GM12873 (cell line): ENCODE measurements at regions not wholly inside any gene's neighbourhood (a gene's known extent, or its start where the extent isn't known, plus 50 kb on each side); places are given as distances from the start of the nearest gene placed in this dataset.

Experiments
- CTCF ChIP-seq: IDR thresholded peaks from 2 replicates; pipeline ENCODE4 v1.5.1; 2012; ENCODE audit warnings: low read depth, mild to moderate bottlenecking, moderate library complexity, low read length, control low read depth; ENCODE audit not compliant: insufficient read depth; ENCODE audit errors: missing control alignments

DNA sequence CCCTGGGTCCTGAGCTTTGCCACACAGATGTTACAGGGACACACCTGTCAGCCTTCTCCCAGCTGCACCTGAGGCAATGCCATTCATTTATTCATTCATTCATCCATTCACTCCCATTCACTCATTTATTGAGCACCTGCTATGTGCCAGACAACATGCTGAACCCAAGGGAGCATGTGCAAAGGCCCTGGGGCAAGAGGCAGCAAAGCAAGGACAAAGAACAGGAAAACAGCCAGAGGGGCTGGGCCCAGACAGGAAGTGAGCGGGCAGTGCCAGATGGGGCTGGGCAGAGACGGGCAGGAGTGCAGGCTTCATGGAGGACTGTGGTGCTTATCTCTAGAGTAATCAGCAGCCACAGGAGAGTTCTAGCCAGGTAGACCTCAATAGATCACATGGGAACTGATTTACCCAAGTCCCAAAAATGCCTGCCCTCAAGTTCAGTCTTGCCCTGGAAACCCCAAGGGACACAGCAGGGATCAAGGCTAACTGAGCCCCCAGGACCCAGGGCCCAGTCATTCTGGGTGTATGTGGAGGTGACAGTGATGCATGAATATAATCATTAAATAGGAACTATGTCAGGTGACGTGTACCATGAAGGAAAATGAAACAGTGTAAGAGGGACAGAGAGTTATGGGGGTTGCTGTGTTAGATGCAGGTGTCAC, 530.3 kb downstream of the MATN1 start:
- no peak for TF ChIP-seq CTCF

- TF ChIP-seq CTCF = no peak
Measured at GRCh38 chr1:30191154-30191702, 532.2 kb downstream of the MATN1 start.

GRCh38 chr1:30190511-30191153, 532.8 kb downstream of the MATN1 start:
- TF ChIP-seq CTCF = no peak

- TF ChIP-seq CTCF = no peak
Measured at GRCh38 chr1:30189818-30190500, 533.4 kb downstream of the MATN1 start.

DNA sequence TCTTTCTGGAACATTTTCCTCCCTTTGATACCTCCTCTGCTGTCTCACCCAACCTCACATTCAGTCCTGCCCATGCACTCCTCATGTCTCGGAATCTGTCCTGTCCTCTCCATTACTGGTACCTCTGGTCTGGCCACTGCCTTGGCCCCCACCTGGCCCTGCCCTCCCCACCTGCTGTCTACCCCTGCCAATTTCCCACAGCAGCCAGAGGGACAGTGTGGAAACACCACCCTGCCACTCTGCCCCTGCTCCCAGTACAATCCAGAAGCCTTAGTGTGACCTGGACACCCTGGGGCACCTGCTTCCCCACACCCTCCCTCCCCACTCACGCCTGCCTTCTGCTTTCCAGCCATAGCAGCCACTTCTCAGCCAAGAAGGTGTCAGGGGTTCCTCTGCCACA, 534.4 kb downstream of the MATN1 start:
- TF ChIP-seq CTCF = no peak

DNA sequence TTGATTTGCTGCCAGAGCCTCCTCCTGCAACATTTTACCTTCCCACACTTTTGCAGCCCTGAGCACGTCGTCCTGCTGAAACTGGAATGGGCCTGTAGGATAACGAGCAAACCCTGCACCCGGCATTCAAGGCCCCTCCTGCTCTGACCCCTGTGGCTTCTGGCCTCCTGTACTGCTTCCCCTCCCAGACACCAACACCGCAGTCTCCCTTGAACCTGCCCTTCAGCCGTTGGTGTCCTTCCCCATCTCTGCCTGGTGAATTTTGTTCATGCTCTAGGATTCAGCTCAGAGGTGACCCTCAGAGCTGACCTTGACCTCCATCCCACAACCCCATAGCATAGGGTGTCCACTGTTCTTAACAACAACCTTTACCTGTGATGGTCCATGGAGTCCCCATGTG, 535.1 kb downstream of the MATN1 start:
- no peak for TF ChIP-seq CTCF

- no peak for TF ChIP-seq CTCF
Measured at GRCh38 chr1:30187413-30188023, 535.9 kb downstream of the MATN1 start.
